IgD-negative memory B cell (primary cell): ENCODE measurements at regions not wholly inside any gene's neighbourhood (a gene's known extent, or its start where the extent isn't known, plus 50 kb on each side); places are given as distances from the start of the nearest gene placed in this dataset.

Source experiments
- H3K27ac Mint-ChIP-seq, 3 donors: one replicate each; pipeline ENCODE4 v1.8.0; 2020 to 2022; ENCODE audit warnings: mild to moderate bottlenecking in 3 of 3, mixed read lengths in 3 of 3, moderate library complexity in 1 of 3
- H3K27me3 Mint-ChIP-seq: one replicate; pipeline ENCODE4 v1.8.0; 2021; ENCODE audit warnings: mixed read lengths
- H3K36me3 Mint-ChIP-seq: one replicate; pipeline ENCODE4 v1.8.0; 2020; ENCODE audit warnings: mild to moderate bottlenecking, mixed read lengths
- H3K4me1 Mint-ChIP-seq, 3 donors: one replicate each; pipeline ENCODE4 v1.8.0; 2020 to 2022; ENCODE audit warnings: mixed read lengths in 3 of 3, mild to moderate bottlenecking in 1 of 3
- H3K4me3 Mint-ChIP-seq, 4 donors: one replicate each; pipeline ENCODE4 v1.8.0; 2020 to 2022; ENCODE audit warnings: mild to moderate bottlenecking in 4 of 4, mixed read lengths in 4 of 4, moderate library complexity in 3 of 4
- H3K9me3 Mint-ChIP-seq, 3 donors: one replicate each; pipeline ENCODE4 v1.8.0; 2020 to 2021; ENCODE audit warnings: mixed read lengths in 3 of 3, mild to moderate bottlenecking in 1 of 3

DNA sequence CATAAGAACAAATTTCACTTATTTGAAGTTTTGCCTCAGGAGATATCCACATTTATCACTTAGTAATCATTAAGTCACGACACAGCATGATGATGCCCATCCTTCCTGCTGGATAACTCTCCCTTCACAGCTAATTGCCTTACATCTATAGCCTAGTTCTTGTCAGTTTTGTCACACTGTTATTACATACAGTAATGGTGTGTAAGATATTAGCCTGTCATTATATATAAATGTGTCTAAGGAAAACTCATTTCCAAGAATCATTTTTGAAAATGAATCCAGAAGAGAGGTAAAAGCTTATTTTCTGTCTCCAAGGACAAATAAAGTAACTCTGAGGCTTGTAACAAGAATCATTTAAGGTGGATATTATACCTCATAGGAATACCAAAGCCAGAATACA is 193.2 kb upstream of the ARID2 start:
- Mint-ChIP-seq H3K4me1 (no peaks in the 10 kb centered on the region), H3K36me3 (no peaks in the 10 kb centered on the region), H3K27ac (no peak overlapping the region), H3K9me3 (no peaks in the 10 kb centered on the region), H3K4me3 (no peak overlapping the region), H3K27me3 (peaks cover 1% of the 10 kb centered on the region)

DNA sequence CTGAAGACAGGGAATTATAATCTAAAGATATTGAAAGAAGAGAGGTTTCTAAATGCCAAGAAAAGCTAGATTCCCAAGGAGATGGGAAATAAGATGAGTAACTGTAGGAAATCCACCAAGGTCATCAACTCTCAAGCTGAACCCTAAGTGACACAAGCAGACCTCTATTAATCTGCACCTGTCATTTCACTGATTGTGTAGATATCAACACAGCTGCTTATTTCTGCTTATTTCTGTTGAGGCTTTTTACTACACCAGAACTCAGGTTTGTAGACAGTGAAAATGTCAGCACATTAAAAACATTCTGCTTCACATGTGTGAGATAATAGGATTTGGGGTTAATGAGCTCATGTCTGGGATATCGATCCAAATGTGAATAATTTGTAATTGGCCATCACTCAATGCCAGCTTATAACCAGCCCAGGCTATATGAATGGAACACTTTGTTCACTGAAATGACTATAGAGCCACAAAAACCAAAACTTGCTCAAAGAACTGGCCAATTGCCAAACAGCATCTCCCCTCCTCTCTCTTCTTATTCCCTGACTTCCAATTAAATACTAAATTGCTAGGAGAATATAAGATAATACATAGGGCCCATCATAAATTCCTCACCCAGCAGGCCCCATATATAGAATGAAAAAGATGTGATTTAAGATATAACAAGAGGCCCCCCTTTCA is 188.7 kb upstream of the ARID2 start:
- Mint-ChIP-seq H3K4me3 (no peak overlapping the region), H3K36me3 (no peaks in the 10 kb centered on the region), H3K4me1 (peaks cover 0 to 5% (median 2%) of the 10 kb centered on the region in 3 donors), H3K27me3 (no peaks in the 10 kb centered on the region), H3K27ac (no peak overlapping the region), H3K9me3 (no peaks in the 10 kb centered on the region)

DNA sequence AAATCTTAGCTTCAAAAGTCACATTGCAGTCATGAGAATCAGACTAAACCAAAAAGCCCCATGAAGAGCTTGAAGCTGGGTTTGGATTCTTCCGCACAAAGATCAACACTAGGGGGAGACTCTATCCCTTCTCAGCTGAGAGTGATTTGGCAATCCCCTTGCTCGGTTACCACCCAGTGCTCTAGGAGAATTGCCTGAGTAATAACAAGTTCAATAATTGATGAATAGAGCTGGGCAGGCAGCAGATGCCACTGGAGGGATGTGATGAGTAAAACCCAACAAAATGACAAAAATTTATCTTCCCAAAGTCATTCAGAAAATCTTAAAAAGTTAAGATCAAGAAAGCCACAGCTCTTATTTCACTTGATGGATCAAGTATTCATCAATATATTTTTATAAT is 185.6 kb upstream of the ARID2 start:
- Mint-ChIP-seq H3K27ac (no peak overlapping the region), H3K4me3 (no peak overlapping the region), H3K4me1 (peaks cover 0 to 5% (median 2%) of the 10 kb centered on the region in 3 donors)

DNA sequence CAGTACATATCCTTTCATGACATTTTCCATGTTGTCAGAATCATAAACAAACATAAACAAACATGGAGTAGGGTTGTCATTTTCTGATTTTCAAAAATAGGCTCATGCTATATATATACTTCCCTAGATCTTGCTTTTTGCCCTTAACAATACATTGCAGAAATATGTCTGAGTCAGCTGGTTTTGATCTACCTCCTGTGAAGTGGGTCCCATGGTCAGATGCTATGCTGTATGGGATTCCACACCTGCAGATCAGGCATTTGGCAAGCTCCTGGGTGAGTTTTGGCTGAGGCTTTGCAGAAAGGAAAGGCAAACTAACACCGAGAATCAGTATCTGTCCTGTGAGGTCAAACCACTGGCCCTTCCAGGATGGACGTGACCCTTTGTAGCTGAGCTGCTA is 183.0 kb upstream of the ARID2 start:
- H3K36me3 Mint-ChIP-seq = no peaks in the 10 kb centered on the region

More for the DNA sequence above, 185.6 kb upstream of the ARID2 start:
- Mint-ChIP-seq H3K9me3 (no peaks in the 10 kb centered on the region), H3K27me3 (peaks cover 1% of the 10 kb centered on the region), H3K36me3 (no peaks in the 10 kb centered on the region)

DNA sequence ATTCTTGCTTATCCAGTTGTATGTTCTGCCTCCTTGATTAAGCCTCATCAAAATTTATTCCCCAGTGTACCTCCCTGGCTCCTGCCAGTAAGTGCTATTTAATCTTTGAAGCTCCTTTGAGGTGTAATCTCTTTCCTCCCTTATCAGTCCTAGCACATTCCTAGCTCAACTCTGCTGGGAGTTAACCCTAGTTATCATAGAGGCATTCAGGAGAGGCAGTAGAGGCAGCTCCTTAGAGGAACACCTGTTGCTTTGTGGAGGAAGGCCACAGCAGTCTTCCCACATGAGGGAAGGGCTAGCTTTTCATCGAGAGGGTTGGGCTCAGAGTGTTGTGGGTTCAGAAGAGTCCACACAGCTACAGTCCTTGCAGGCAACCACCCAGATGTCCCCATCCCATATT is 182.4 kb upstream of the ARID2 start:
- Mint-ChIP-seq H3K4me1 (peaks cover 0 to 5% (median 2%) of the 10 kb centered on the region in 3 donors), H3K4me3 (no peak overlapping the region), H3K27ac (no peak overlapping the region), H3K27me3 (peaks cover 1% of the 10 kb centered on the region), H3K36me3 (no peaks in the 10 kb centered on the region), H3K9me3 (no peaks in the 10 kb centered on the region)

More for the DNA sequence above, 183.0 kb upstream of the ARID2 start:
- H3K4me1 Mint-ChIP-seq = peaks cover 0 to 5% (median 2%) of the 10 kb centered on the region in 3 donors
- H3K4me3 Mint-ChIP-seq = no peak overlapping the region
- H3K9me3 Mint-ChIP-seq = no peaks in the 10 kb centered on the region
- no peak overlapping the region for H3K27ac Mint-ChIP-seq
- H3K27me3 Mint-ChIP-seq = peaks cover 1% of the 10 kb centered on the region

DNA sequence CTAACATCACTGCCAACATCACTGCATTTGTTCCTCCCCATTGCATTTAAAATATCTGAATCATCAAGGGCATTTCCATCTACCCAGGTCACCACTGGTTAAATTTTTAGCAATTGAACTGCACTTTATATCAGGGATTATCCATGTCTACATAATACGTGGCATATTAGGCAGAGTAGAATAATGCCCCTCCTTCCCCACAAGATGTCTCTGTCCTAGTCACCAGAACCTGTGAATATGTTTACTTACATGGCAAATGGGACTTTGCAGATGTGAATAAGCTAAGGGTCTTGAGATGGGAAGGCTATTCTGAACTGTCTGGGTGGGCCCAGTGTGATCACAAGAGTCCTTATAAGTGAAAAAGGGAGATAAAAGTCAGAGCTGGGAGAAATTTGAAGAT is 181.7 kb upstream of the ARID2 start:
- Mint-ChIP-seq H3K36me3 (no peaks in the 10 kb centered on the region), H3K27ac (no peak overlapping the region), H3K27me3 (peaks cover 1% of the 10 kb centered on the region), H3K4me3 (no peak overlapping the region), H3K9me3 (no peaks in the 10 kb centered on the region), H3K4me1 (peaks cover 0 to 5% (median 2%) of the 10 kb centered on the region in 3 donors)

DNA sequence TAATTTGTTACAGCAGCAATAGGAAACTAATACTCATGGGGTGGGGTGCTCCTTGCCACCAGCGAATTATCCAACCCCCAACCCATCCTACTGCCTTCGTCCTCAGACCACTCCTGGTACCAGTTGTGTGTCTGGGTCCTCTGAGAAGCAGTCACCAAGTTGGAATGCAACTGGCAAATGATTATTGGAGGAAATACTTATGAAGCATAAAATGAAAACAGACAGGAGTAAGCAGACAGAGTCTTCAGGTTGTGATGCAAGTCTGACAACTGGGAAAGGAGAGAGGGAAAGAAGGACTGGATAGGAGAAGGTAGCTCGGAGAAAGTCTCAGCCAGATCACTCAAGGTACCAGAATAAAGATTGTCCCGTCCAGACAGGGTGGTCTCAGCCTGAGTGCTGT is 181.1 kb upstream of the ARID2 start:
- Mint-ChIP-seq H3K27ac (no peak overlapping the region), H3K4me3 (peak overlapping the region in 1 of 4 donors; percentile 41), H3K4me1 (peaks cover 0 to 5% (median 2%) of the 10 kb centered on the region in 3 donors), H3K27me3 (peaks cover 1% of the 10 kb centered on the region), H3K36me3 (no peaks in the 10 kb centered on the region), H3K9me3 (no peaks in the 10 kb centered on the region)

DNA sequence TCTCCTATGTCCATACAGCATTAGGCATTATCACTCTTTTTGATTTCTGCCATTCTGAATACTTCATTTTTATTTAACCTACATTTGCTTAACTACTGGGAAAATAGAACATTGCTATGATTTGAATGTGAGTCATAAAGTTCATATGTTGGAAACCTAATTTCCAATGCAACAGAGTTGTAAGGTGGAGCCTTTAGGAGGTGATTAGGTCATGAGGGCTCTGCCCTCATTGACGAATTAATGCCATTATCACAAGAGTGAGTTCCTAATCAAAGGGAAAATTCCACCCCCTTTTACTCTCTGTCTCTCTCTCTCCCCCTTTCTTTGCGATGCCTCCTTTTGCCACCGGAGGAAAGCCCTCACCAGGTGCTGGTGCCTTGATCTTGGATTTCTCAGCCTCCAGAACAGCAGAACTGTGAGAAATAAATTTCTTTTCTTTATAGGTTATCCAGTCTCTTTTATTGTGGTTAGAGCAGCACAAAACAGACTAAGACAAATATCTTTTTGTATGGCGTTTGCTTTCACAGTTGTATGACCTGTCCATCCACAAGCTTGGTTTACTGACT is 180.1 kb upstream of the ARID2 start:
- Mint-ChIP-seq H3K27me3 (peaks cover 1% of the 10 kb centered on the region), H3K27ac (no peak overlapping the region), H3K9me3 (no peaks in the 10 kb centered on the region), H3K4me1 (peaks cover 0 to 1% (median 0%) of the 10 kb centered on the region in 3 donors), H3K4me3 (no peak overlapping the region), H3K36me3 (no peaks in the 10 kb centered on the region)

DNA sequence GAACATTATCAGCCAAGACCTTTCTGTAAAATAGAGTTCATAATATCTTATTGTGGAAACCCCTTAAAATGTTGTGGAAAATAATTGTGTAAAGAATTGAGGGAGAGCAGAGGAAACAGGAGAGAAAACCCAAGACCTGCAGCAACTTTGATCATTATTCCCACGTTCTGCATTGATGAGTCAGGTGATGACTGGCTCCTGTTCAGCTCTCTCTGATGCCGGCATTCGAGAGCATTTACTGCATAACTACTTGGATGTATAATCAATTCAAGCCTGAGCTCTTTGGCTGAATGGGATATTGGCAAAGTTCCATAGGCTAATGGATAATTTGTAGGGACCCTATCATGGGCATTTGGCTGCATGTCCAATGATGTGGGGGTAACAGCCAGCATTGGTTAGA is 176.3 kb upstream of the ARID2 start:
- no peaks in the 10 kb centered on the region for H3K4me1 Mint-ChIP-seq
- H3K27me3 Mint-ChIP-seq = no peaks in the 10 kb centered on the region
- H3K27ac Mint-ChIP-seq = no peak overlapping the region
- H3K4me3 Mint-ChIP-seq = no peak overlapping the region
- H3K9me3 Mint-ChIP-seq = no peaks in the 10 kb centered on the region
- no peaks in the 10 kb centered on the region for H3K36me3 Mint-ChIP-seq

DNA sequence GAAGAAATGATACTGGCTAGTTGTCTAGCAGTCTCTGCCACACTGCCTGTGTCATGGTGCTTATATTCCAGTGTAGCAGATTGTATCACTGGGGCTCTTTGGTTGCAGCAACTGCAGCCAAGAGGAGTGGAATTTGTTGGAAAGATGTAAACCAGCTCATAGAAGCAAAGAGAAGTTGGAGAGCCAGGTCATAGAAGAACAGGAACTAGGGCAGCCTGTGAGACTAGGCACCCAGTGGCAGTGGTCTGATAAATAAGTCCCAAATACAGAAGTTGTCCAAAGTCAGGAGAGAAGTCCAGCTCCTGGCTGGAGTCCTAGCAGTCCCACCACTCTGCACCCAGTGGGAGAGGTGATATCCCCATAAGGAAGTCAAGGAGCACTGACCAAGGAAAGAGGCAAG is 172.5 kb upstream of the ARID2 start:
- Mint-ChIP-seq H3K4me3 (no peak overlapping the region), H3K27me3 (no peaks in the 10 kb centered on the region), H3K36me3 (no peaks in the 10 kb centered on the region), H3K4me1 (no peaks in the 10 kb centered on the region), H3K27ac (no peak overlapping the region), H3K9me3 (peaks cover 0 to 2% (median 2%) of the 10 kb centered on the region in 3 donors)

DNA sequence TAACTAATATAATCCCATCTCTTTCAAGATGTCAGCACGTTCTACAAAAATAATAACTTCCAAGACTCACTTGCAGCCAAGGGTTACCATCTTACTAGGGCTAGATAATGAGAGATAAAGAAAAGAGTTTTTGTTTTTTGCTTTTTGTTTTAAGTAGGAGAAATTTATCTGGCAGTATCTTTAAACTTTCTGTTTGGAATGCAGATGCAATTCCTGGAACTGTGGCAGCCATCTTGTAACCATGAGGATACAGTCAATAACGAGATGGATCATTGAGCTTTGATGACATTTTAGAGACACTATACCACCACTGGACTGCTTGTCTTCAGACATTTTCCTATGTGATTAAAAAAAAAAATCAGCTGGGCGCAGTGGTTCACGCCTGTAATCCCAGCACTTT is 171.2 kb upstream of the ARID2 start:
- Mint-ChIP-seq H3K4me3 (no peak overlapping the region), H3K4me1 (no peaks in the 10 kb centered on the region), H3K9me3 (peaks cover 0 to 4% (median 2%) of the 10 kb centered on the region in 3 donors), H3K27me3 (no peaks in the 10 kb centered on the region), H3K27ac (no peak overlapping the region), H3K36me3 (no peaks in the 10 kb centered on the region)

DNA sequence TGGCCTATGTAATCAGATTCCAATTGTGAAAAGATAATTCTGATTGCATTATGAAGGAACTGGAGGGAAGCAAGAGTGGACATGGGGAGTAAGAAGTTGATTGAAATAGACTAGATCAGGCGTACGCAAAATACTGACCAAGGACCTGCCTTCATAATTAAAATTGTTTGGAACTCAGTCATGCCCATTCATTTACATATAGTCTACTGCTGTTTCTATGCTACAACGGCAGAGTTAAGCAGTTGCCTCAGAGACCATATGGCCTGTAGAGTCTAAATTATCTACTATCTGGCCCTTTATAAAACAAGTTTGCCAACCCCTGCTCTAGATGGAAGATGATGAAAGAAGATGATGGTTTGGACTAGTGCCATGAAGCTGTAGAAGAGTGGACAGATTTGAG is 170.0 kb upstream of the ARID2 start:
- no peak overlapping the region for H3K27ac Mint-ChIP-seq
- no peaks in the 10 kb centered on the region for H3K36me3 Mint-ChIP-seq
- H3K4me3 Mint-ChIP-seq = no peak overlapping the region
- no peaks in the 10 kb centered on the region for H3K27me3 Mint-ChIP-seq
- no peaks in the 10 kb centered on the region for H3K4me1 Mint-ChIP-seq
- H3K9me3 Mint-ChIP-seq = peaks cover 0 to 4% (median 2%) of the 10 kb centered on the region in 3 donors

DNA sequence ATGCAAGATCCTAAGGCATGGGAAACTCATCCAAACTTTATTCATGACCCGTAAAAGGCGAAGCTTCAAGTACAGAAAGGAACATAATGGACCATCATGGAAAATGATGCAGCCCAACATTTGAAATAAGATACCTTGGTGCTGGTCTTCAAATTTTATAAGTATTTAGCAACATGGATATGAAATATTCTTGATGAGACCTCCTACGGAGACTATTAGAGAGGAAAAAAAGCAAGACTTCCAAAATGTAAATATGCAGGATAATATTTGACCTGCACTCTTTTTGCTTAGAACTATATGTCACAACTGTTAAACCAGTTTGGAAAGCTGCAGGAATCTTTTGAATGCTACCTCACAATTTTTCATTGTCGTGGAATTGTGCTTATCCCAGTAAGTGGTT is 168.8 kb upstream of the ARID2 start:
- Mint-ChIP-seq H3K27ac (no peak overlapping the region), H3K4me3 (no peak overlapping the region), H3K27me3 (no peaks in the 10 kb centered on the region), H3K36me3 (no peaks in the 10 kb centered on the region), H3K4me1 (no peaks in the 10 kb centered on the region), H3K9me3 (peaks cover 0 to 4% (median 2%) of the 10 kb centered on the region in 3 donors)

DNA sequence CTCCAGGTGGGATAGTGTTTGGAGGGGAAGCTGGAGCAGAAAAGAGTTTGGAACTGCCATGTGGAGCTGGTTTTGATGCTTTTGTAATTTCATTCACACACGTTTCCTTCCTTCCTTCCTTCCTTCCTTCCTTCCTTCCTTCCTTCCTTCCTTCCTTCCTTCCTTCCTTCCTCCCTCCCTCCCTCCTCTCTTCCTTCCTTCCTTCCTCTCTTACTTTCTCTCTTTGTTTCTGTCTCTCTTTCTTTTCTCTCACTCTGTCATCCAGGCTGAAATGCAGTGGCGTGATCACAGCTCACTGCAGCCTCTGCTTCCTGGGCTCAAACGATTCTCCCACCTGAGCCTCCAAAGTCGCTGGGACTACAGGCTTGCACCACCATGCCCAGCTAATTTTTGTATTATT is 168.0 kb upstream of the ARID2 start:
- Mint-ChIP-seq H3K27me3 (no peaks in the 10 kb centered on the region), H3K27ac (no peak overlapping the region), H3K36me3 (no peaks in the 10 kb centered on the region), H3K4me1 (no peaks in the 10 kb centered on the region), H3K4me3 (no peak overlapping the region), H3K9me3 (peaks cover 0 to 4% (median 2%) of the 10 kb centered on the region in 3 donors)

DNA sequence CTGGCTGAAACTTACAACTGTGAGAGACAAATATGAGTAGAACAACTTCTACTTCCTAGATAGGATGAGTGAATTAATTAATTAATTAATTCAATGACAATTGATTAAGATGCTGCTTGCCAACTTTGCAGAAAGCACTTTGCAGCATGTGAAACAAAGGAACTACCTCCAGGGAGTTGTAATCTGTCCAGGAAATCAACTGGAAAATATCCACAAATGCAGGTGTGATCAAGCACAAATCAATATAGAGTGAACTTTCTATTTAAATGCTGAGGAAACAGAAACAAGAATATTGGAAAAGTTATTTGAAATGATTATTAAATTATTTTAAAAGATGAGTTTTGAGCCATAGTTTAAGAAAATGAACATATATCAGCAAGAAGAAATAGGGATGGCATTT is 163.9 kb upstream of the ARID2 start:
- H3K4me3 Mint-ChIP-seq = no peak overlapping the region
- H3K36me3 Mint-ChIP-seq = no peaks in the 10 kb centered on the region
- H3K9me3 Mint-ChIP-seq = peaks cover 0 to 2% (median 2%) of the 10 kb centered on the region in 3 donors
- H3K27ac Mint-ChIP-seq = no peak overlapping the region
- H3K4me1 Mint-ChIP-seq = no peaks in the 10 kb centered on the region
- H3K27me3 Mint-ChIP-seq = no peaks in the 10 kb centered on the region

DNA sequence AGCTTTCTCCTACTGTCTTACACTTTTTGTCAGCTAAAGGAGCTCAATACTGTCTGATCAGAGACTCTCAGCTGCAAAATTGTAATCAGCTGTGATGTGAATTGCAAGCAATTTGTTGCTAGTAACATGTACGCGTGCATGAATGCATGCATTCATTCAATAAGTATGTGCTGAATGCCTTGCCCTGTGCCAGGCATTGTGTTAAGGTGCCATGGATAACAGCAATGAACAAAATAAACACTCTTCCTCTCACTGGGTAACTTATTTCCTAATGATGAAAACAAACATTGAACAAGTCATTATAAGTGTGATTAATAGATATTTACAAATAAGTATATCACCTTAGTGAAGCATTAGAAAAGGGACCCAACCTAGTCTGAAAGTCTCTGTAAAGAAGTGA is 163.2 kb upstream of the ARID2 start:
- Mint-ChIP-seq H3K27ac (no peak overlapping the region), H3K4me3 (no peak overlapping the region), H3K36me3 (no peaks in the 10 kb centered on the region), H3K27me3 (no peaks in the 10 kb centered on the region), H3K4me1 (no peaks in the 10 kb centered on the region), H3K9me3 (peaks cover 0 to 2% (median 0%) of the 10 kb centered on the region in 3 donors)
